Activated CD4-positive, alpha-beta T cell treated with anti-CD3 and anti-CD28 coated beads, Interleukin-2, amount 50 U/mL, for 48 hours (primary cell): ENCODE measurements at regions not wholly inside any gene's neighbourhood (a gene's known extent, or its start where the extent isn't known, plus 50 kb on each side); places are given as distances from the start of the nearest gene placed in this dataset.

ENCODE experiments used
- DNase-seq, 2 experiments: peaks; one replicate each; pipeline ENCODE4 v3.0.0-alpha.2; 2020

- DNase-seq: no peak
Observed at GRCh38 chr9:107732781-107733522, 243.4 kb upstream of the KLF4 start.

- DNase-seq: no peak
Observed at GRCh38 chr9:107731115-107731762, 241.7 kb upstream of the KLF4 start.

- no peak for DNase-seq
Observed at GRCh38 chr9:107730666-107731065, 241.1 kb upstream of the KLF4 start.

GRCh38 chr9:107727086-107727780 lies 237.7 kb upstream of the KLF4 start:
- DNase-seq: no peak

- DNase-seq: no peak
Observed at GRCh38 chr9:107723015-107723414, 233.4 kb upstream of the KLF4 start.

- DNase-seq: no peak
Observed at GRCh38 chr9:107721705-107722245, 232.2 kb upstream of the KLF4 start.

- no peak for DNase-seq
Observed at GRCh38 chr9:107720501-107720900, 230.9 kb upstream of the KLF4 start.

GRCh38 chr9:107717529-107718314 lies 228.2 kb upstream of the KLF4 start:
- DNase-seq: no peak

GRCh38 chr9:107715740-107716139 lies 226.2 kb upstream of the KLF4 start:
- DNase-seq: no peak

GRCh38 chr9:107713470-107713869 lies 223.9 kb upstream of the KLF4 start:
- no peak for DNase-seq

GRCh38 chr9:107712390-107712789 lies 222.8 kb upstream of the KLF4 start:
- DNase-seq: no peak

GRCh38 chr9:107711542-107711941 lies 222.0 kb upstream of the KLF4 start:
- no peak for DNase-seq

- no peak for DNase-seq
Observed at GRCh38 chr9:107710953-107711352, 221.4 kb upstream of the KLF4 start.

GRCh38 chr9:107710546-107710945 lies 221.0 kb upstream of the KLF4 start:
- no peak for DNase-seq

- no peak for DNase-seq
Observed at GRCh38 chr9:107708791-107709190, 219.2 kb upstream of the KLF4 start.

GRCh38 chr9:107707915-107708441 lies 218.4 kb upstream of the KLF4 start:
- no peak for DNase-seq

- DNase-seq: no peak
Observed at GRCh38 chr9:107707428-107707837, 217.9 kb upstream of the KLF4 start.

- DNase-seq: no peak
Observed at GRCh38 chr9:107706701-107707427, 217.3 kb upstream of the KLF4 start.

- no peak for DNase-seq
Observed at GRCh38 chr9:107705521-107705920, 216.0 kb upstream of the KLF4 start.

- DNase-seq: no peak
Observed at GRCh38 chr9:107704774-107705173, 215.2 kb upstream of the KLF4 start.

- no peak for DNase-seq
Observed at GRCh38 chr9:107703651-107704050, 214.1 kb upstream of the KLF4 start.

- DNase-seq: no peak
Observed at GRCh38 chr9:107700847-107701246, 211.3 kb upstream of the KLF4 start.
